Kidney (tissue), 13 donors: ENCODE measurements at regions not wholly inside any gene's neighbourhood (a gene's known extent, or its start where the extent isn't known, plus 50 kb on each side); places are given as distances from the start of the nearest gene placed in this dataset.
"Not testable (repeated sequence)": the region's sequence is repeated elsewhere in the genome, so short reads cannot be mapped to it uniquely, and the experiment has no call there.

Experiments used
- DNase-seq, 5 donors: peaks; one replicate each; pipeline ENCODE4 v3.0.0-alpha.2; 2013 to 2020
- FAIRE-seq: peaks from 2 replicates; lab custom pipeline; 2012; peaks lifted over from hg19 to GRCh38; lab: Jason Lieb, UNC
- H3K27ac ChIP-seq, 2 donors: one replicate each; pipeline ENCODE4 v1.7.0; 2013; ENCODE audit warnings: low read depth in 2 of 2, low read length in 2 of 2, inconsistent platforms in 1 of 2
- H3K27me3 ChIP-seq: one replicate; pipeline ENCODE4 v1.7.1; 2013; ENCODE audit warnings: low read length, inconsistent platforms; ENCODE audit not compliant: control insufficient read depth, insufficient read depth
- H3K36me3 ChIP-seq, 3 donors: one replicate each; pipeline versions ENCODE4 v1.7.0 to v1.7.1; 2013; ENCODE audit warnings: low read length in 3 of 3, control low read depth in 1 of 3, inconsistent platforms in 1 of 3; ENCODE audit not compliant: insufficient read depth in 3 of 3, control insufficient read depth in 2 of 3
- H3K4me1 ChIP-seq, 3 donors: one replicate each; pipeline versions ENCODE4 v1.7.0 to v1.7.1; 2013; ENCODE audit warnings: low read length in 3 of 3, inconsistent platforms in 1 of 3, low read depth in 1 of 3; ENCODE audit not compliant: control insufficient read depth in 2 of 3, insufficient read depth in 2 of 3
- H3K4me3 ChIP-seq, 3 donors: one replicate each; pipeline versions ENCODE4 v1.7.0 to v1.8.1; 2013; ENCODE audit warnings: low read length in 3 of 3, control low read depth in 1 of 3, inconsistent platforms in 1 of 3
- H3K9ac ChIP-seq, 3 donors: one replicate each; pipeline versions ENCODE4 v1.7.0 to v1.7.1; 2013; ENCODE audit warnings: low read length in 3 of 3, control low read depth in 1 of 3, inconsistent platforms in 1 of 3
- H3K9me3 ChIP-seq, 3 donors: one replicate each; pipeline versions ENCODE4 v1.7.0 to v1.7.1; 2013; ENCODE audit warnings: low read length in 3 of 3, control low read depth in 1 of 3, inconsistent platforms in 1 of 3; ENCODE audit not compliant: control insufficient read depth in 2 of 3, insufficient read depth in 1 of 3
- CTCF ChIP-seq: IDR thresholded peaks from 3 replicates; pipeline ENCODE4 v1.5.1; 2012; ENCODE audit warnings: mild to moderate bottlenecking, moderate library complexity, borderline replicate concordance; ENCODE audit not compliant: insufficient read depth; ENCODE audit errors: extremely low read depth
- intact Hi-C: fragments of 100-400 bp; cut with DNase I; formaldehyde crosslinking; loops from one replicate; pipeline ENCODE4 v1.11.1; 2022
- donor health status: control.
- donor health status: control.
- donor health status: control.
- donor health status: control.
- donor health status: control.
- donor health status: DM: yes; HTN: yes; CAD: no.
- donor health status: Normal renal cell carcinoma (clear cell type).

DNA sequence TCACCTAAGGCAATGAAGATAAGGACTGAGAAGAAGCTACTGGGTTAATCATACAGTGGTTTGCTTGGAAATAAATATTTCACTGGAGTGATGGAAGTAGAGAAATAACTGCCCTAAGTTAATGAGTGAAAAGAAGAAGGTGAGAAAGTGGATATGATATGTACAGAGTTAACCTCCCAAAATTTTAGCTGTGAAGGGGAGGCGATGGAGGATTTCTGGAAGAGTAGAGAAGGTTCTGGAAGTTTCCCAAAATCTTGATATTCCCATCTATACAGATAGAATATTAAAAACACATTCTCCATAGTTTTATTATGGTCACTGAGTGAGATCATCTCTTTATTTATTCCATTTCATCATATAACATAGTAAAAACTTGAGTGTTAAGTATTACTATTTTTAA lies 296.6 kb upstream of the RGPD4 start:
- Histone ChIP-seq H3K36me3 (no peaks in the 10 kb centered on the region), H3K27me3 (no peaks in the 10 kb centered on the region), H3K9me3 (no peaks in the 10 kb centered on the region), H3K4me3 (peak overlapping the region in 2 of 3 donors; percentile 63), H3K9ac (peak overlapping the region in 1 of 3 donors; percentile 24), H3K4me1 (no peaks in the 10 kb centered on the region), H3K27ac (no peak overlapping the region)
- TF ChIP-seq CTCF = no peak
- FAIRE-seq (no peak), DNase-seq (no peak)
- intact Hi-C loops = no loop called here

DNA sequence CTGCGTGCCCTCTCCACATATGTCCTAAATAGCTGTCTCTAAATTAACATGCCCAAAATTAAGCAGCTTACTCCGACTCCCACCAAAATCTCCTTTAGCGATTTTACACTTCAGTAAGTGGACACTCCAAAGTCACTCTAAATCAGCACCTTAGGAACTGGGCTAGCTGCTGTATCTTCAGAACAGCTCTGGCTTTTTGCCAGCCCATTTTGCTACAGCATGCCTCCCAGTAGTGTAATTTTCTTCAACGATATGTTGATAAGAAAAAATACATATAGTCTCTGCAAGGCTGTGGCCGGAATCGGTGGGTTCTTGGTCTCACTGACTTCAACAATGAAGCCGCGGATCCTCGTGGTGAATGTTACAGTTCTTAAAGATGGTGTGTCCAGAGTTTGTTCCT lies 291.8 kb upstream of the RGPD4 start:
- Histone ChIP-seq H3K4me1 (no peaks in the 10 kb centered on the region), H3K9ac (no peak overlapping the region), H3K4me3 (no peak overlapping the region), H3K27me3 (no peaks in the 10 kb centered on the region), H3K9me3 (no peaks in the 10 kb centered on the region), H3K36me3 (no peaks in the 10 kb centered on the region), H3K27ac (no peak overlapping the region)
- no peak for DNase-seq
- no peak for FAIRE-seq
- intact Hi-C loops = no loop called here
- no peak for TF ChIP-seq CTCF

GRCh38 chr2:107535905-107536689 lies 290.6 kb upstream of the RGPD4 start:
- H3K4me1 ChIP-seq, intact Hi-C loops, FAIRE-seq, H3K9ac ChIP-seq, H3K27me3 ChIP-seq, H3K36me3 ChIP-seq, H3K4me3 ChIP-seq, H3K27ac ChIP-seq, H3K9me3 ChIP-seq: not testable (repeated sequence)
- peak in 1 of 5 donors; percentile 56 for DNase-seq

GRCh38 chr2:107542314-107542740 lies 284.4 kb upstream of the RGPD4 start:
- intact Hi-C loops = no loop called here
- Histone ChIP-seq H3K4me1 (no peaks in the 10 kb centered on the region), H3K4me3 (no peak overlapping the region)

More at GRCh38 chr2:107542314-107542740, 284.4 kb upstream of the RGPD4 start:
- Histone ChIP-seq H3K9ac (no peak overlapping the region), H3K36me3 (no peaks in the 10 kb centered on the region), H3K27ac (no peak overlapping the region), H3K27me3 (no peaks in the 10 kb centered on the region), H3K9me3 (no peaks in the 10 kb centered on the region)
- FAIRE-seq (no peak), DNase-seq (peak in 1 of 5 donors; percentile 6)
- TF ChIP-seq CTCF = no peak
